ENCODE measurements at regions not wholly inside any gene's neighbourhood (a gene's known extent, or its start where the extent isn't known, plus 50 kb on each side); places are given as distances from the start of the nearest gene placed in this dataset.

DNA sequence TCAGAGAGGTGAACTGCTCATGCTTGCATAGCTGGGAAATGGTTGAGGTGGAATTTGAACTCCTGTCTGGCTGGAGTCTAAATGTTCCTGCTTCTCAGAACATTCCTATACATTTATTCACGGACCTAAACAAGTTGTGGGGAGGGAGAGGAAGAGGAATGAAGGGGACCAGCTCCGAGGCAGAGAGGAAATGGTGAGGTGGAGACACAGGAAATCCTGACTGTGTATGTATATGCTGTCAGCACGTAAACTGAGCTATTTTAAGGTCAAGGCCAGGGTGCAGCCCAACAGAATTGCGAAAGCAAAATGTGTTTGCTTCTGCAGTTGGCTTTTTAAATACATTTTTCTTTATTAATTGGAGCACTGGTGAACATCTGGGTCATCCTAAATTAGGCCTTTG lies 74.1 kb upstream of the POMGNT2 start:
- no peak for DNase-seq (ENCODE audit: low read depth)

DNA sequence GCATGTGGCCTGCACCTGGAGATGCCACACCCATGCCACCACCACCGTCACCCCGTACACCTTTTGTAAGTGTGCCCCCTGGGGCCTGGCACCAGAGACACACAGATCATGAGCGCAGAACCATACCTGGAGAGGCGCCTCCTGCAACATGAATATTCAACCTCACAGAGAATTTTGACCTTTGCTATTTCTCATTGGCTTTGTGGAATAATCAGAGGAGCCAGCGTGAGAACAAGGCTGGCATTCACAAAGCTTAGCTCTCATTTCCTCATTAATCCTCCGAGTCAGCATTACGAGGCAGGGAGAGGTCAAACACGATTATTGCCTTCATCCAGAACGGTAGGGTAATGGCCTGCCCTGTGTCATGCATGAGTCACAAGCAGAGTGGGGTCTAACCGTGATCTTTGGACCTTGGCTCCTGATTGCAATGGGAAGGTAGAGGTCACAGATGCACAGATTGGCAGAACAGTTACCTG lies 73.0 kb upstream of the POMGNT2 start:
- DNase-seq (ENCODE audit: low read depth) = no peak

DNA sequence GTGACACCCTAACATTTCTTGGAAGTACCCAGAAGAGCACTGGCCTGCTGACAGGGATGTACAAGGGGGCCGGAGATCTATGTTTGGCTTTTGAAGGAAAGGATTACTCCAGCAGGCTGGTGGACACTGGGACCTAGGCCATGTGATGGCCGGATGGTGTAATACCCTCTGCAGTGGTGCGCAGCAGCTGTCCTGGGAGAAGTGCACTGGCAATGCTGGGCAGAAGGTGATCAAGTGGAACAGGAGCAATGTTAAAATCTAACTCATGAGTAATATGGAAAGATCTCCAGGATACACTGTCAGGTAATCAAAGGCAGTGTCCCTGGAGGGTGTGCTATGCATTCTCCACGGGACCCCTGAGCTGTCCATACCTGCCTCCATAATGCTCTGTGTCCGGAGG lies 71.2 kb upstream of the POMGNT2 start:
- DNase-seq (ENCODE audit: low read depth) = no peak

DNA sequence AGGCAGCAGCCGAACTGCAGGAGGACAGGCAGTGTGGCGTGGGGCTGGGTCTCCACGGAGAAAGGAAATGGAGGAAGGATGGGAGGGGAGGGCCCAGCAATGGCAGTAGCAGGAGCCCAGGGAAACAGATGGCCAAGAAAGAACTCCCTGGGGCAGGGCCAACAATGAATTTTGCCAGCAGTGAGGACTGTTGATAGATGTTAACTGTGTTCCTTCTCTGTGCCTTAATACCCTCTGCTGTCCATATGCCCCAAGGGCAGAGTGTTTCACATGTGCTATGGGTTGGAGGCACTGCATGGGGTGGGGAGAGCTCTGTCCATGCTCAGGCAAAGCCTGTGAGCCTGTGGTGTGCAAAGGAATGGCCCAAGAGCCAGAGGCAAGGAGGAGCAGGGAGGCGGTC lies 70.8 kb upstream of the POMGNT2 start:
- DNase-seq (ENCODE audit: low read depth) = no peak

DNA sequence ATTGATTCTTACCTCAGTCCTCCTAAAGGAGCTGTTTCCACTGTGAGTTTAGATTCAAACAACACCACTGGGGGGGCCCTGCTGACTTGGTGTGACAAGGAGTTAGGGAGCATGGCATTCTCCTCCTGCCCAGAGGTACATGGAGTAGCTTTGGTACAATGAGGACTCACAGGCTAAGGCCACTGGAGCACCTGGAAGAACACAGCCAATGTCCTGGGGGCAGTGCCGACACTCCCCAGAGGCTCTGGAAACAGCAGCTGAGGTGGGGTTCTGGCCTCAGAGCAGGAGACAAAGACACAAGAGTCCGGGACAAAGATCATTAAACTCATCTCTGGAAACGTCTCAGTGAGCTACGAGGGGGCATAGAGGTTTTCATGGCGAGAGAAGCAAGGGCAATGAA lies 69.7 kb upstream of the POMGNT2 start:
- no peak for DNase-seq (ENCODE audit: low read depth)

DNA sequence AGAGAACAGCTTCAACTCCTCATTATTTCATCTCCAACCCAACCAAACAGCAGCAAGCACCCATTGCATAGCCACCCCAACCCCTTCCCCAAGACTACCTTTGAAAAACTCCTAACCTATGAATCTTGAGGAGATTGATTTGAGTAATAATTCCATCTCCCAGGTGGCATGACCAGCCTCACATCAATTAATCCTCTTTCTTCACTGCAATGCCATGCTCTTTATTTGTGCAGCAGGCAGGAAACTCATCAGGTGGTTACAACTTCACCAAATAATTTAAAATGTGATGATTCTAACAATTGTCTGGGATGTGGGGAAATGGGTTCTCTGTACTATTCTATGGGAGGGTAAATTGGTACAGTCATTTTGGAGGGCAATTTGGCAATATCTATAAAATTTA lies 68.1 kb upstream of the POMGNT2 start:
- no peak for DNase-seq (ENCODE audit: low read depth)

DNA sequence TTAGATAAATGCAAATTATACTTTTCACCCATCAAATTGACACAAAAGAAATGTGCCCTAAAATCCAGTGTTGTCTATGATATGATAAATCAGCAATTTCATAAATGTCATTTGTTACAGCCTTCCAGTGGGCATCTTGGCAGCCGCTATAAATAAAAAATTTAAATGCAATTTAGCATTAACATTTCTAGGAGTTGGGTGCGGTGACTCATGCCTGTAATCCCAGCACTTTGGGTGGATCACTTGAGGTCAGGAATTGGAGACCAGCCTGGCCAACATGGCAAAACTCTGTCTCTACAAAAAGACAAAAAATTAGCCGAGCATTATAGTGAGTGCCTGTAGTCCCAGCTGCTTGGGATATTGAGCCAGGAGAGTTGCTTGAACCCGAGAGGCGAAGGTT lies 65.9 kb upstream of the POMGNT2 start:
- DNase-seq (ENCODE audit: low read depth) = no peak

DNA sequence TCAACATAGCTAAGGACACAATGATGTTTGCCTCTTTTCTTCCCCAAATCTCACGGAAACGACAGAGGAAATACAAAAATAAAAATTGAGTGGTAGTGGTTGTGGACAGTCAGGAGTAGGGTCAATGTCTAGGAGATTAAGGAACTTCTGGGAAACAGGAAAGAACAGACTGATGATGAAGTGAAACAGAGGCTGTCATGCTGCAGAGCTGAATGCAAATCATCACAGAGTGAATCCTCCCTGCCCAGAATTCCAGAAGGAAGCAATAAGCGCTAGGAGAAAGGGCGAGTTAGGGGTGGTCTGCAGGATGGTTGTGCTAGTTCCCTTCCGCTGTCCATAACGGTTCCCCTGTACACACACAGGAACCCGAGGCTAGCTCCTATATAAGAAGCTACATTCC lies 64.7 kb upstream of the POMGNT2 start:
- DNase-seq (ENCODE audit: low read depth) = no peak

DNA sequence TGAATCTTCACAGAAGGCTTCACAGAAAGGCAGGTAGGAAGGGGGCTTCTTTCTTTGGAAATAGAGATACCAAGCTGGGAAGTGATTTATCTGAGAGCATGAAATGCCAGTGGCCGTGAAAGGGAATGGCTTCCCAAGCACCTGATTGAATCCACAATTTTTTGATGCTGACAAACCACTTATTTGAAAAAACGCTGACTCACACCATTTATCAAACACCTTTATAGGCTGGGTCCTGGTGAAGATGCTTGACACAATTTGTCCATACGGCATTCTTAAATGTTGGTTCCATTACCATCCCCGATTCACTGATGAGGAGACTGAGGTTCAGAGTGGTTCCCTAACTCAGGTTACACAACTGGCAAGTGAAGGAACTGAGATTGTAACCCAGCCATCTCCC lies 64.1 kb upstream of the POMGNT2 start:
- no peak for DNase-seq (ENCODE audit: low read depth)

DNA sequence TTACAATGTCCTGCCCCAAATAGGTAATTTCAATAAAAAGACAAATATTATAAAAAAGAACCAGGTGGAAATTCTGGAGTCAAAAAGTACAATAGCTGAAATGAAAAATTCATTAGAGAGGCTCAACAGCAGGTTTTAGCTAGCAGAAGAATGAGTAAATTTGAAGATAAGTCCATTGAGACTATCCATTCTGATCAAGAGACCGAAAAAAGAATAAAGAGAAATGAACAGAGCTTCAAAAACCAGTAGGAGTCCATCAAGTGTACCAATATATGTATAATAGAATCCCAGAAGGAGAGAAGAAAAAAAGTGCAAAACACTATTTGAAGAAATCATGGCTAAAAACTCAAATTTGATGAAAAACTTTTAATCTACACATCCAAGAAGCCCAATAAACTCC lies 60.5 kb upstream of the POMGNT2 start:
- no peak for DNase-seq (ENCODE audit: low read depth)

DNA sequence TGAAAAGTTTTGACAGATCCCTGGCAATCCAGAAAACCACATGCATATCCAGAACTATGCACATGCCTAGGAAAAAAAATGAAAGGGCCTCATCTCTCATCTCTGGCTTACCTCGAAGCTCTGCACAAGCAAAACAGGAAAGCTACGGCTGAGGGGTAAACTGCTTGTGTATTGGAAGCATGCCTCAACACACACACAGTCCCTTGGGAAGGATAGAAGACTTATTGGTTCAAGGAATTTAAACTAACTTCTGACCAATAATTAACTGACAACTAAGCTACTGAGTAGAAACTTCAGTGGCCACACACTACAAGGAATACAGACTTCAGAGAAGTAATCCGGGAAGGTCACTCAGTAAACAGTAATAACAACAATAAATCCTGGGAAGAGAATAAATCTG lies 59.9 kb upstream of the POMGNT2 start:
- no peak for DNase-seq (ENCODE audit: low read depth)

DNA sequence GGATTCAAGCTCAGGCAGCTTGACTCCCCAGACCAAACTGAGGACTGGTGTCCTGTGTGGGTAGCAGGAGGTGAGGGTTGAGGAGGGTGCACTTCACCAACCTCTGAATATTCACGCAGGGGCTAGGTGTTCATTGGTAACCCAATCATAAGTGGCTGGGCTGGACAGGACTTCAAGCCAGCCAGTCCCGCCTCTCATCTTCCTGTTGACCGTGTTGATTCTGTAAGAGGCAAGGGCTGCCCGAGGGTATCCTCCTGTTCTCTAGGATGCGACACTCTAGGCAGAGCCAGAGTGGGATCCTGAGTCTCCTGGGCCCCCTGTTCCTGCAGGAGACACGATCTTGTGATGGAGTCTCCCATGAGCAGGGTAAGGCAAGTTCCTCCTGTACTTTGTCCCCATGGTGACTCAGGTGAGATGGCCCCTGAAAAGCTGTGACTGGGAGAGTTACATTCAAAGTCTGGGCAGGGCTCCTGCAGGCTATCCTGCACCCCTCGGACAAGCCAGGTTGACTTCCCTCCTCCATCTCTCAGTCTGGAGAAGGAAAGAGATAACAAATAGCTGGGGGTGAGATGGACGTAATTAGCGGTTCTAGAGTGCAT lies 58.1 kb upstream of the POMGNT2 start:
- no peak for DNase-seq (ENCODE audit: low read depth)

DNA sequence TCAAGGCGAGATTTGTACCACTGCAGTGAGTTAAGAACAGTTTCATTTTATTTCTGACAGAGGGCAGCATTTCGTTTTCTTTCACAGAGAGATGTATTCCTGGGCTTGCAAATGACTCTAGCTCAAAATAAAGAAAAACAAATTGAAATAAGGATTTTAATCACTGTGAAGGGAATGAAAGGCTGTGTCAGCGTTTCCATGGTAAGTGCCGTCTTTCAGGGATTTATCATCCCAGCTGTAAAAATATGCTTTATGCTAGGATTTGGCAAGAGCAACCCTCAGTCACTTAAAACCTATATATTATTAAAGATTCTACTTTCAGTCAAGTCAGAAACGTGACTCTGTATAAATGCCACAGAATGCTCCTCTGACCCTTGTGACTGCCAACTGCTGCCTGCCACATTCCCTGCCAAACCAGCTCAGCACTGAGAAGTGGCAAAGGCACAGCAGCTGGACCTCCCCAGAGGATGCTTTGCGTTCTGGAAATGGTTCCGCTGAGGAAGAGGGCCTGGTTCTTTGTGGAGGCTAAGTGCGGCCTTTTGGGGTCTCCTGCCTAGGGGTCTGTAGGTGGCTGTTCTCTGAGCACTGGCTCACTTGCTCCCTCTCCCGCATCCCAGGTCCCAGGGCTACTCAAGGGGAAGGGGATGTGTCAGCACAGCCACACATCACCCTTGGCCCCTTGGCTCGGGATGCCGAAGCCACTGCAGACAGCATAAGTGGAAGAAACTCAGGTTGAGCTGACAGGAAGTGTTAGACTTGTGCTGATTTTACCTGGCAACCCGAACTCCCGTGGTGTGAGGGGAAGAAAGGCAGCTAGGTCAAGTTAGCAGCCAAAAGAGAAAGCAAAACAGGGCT lies 56.6 kb upstream of the POMGNT2 start:
- peak; percentile 33 for DNase-seq (ENCODE audit: low read depth)

DNA sequence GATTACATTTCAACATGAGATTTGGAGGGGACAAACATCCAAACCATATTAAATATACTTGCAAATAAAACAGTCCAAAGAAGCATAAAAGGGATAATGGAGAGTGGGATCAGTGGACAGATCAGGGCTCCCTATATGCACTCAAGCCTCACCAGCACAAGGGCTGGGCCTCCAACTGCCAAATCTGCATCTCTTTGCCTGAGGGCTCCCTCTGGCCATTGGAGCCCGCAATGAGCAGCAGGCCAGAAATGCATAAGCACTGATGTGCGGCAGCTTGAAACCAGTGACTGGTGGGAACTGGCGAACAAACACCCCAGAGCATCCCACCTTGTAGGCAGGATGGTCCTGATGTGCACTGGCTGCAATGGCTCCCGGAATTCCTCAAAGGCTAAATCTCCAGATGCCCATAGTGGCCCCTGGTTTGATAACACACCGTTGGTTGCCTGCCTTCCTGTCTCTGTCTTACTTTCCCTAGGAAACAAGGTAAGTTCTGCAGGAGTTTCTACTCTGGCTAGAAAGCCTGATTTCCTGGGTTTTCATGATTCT lies 55.9 kb upstream of the POMGNT2 start:
- DNase-seq (ENCODE audit: low read depth) = no peak

DNA sequence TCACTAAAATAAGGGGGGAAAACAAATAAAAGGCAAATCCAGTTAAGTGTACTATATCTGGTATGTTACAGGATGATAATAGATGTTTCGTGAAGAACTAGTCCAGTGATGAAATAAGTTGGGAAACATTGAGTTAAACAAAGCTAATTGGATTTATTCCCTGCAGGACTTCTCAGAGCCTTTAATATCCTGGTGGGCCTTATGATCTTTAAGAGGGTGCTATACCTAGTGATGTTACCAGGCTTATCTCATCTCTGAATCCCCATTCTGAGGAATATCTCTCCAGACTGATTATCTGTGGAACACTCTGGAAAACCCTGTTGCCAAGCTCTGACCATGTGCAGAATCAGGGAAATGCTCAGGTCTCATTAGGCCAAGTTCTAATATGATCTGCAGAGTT lies 54.8 kb upstream of the POMGNT2 start:
- DNase-seq (ENCODE audit: low read depth) = no peak

DNA sequence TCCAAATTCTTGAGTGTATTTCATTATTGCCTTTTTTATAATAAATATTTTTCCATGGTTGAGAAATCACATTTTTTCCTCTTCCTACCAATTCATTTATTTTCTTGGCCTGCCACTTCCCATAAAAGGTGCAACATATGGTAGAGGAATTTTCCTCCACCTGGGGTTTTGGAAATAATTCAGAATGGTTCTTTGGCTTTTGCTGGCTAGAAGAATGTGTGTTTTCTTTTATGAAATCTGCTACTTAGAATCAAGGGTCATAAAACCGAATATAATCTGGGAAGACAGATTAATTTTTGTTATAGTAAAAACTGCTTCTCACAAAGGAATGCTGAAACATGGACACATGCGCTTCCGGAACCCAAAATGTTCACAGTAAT lies 54.0 kb upstream of the POMGNT2 start:
- DNase-seq (ENCODE audit: low read depth) = no peak

DNA sequence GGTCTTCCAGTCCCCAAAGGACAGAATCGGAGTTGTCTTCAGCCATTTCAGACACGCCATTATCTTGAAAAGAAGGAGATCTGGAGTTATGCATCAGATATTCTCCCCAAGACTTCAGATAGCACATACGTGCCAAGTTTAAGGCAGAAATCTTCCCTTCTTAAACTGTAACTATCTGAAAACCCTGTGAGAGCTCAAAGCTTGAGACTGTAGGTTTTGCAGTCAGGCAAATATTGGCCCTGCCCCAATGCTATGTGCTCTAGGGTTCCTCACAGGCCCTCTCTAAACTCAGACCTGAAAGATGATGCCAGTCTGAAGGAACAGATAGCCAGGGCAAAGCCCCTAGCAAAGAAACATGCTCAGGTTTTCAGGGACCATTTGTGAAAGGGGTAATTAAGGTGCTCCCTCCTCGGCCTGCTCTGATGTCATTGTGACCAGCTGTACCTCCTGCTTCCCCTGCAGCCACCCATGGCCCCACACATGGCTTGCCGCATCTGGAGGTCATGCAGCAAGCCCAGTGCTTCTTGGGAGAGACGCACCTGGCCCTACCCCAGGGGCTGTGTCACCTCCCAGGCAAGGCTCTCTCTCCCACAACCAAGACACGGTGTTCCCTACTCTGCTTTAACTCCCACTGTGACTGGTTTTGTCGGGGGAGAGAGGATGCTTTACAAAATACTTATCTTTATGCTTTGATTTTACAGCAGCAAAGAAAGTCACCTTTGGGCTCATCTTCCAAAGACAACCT lies 53.4 kb upstream of the POMGNT2 start:
- DNase-seq (ENCODE audit: low read depth) = no peak

DNA sequence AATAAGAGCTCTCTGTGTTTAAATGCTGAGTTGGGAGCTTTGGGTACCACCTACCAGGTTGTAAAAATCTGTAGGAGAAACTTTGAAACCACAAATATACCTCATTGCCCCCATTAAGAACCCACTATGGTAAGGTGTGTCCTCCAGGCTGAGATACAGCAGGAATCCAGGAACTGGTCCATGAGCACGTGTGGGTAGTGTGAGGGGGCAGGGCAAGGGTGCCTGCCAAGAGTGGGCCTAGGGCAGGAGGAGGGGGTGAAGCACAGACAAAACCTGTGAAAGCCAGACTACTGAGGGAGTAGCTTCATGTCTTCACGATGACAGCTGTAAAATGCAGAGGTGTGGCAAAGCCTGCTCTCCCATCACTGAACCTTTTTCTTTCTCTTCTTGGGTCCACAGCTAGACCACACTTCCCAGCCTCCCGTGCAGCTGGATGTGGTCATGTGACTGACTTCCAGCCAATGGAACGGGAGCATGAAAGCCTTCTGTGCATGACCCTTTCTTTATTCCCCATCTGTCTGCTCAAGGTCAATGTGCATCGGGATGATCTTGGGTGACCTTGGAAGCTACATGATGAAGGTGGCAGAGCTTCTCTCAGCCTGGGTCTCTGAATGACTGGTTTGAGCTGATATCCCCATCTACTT lies 51.1 kb upstream of the POMGNT2 start:
- DNase-seq (ENCODE audit: low read depth) = no peak

DNA sequence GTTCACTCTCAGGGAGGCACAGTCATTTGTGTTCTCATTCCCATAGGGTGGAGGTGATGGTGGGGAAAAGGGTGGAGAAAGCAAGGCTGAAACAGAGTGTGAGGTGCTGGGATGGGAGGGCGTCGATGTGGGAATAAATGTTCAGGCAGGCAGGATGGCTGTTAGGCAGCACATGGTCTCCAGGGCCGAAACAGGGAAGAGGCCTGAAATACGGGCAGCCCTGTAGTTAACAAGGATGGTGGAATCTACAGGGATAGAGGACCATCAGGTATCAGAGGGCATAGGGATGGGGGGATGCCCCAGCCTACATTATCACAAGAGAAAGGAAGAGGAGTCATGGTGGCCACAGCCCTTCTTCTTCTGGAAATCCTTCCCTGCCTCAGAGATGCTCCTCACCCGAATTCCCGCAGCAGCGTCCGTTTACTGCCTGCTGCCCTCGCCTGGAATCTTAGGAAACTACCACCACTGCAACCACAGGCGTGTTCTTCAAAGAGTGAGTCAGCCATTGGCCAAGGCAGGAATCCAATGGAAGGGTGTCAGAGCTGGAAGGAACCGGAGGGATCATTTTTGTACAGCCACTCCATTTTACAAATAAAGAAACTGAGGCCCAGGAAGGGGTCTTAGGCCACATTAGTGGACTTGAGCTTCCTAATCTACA lies 49.7 kb upstream of the POMGNT2 start:
- no peak for DNase-seq (ENCODE audit: low read depth)
